Activated B cell treated with CpG ODN at 0.5 μM for 24 hours (primary cell): ENCODE measurements at regions not wholly inside any gene's neighbourhood (a gene's known extent, or its start where the extent isn't known, plus 50 kb on each side); places are given as distances from the start of the nearest gene placed in this dataset.
"Not testable (repeated sequence)": the region's sequence is repeated elsewhere in the genome, so short reads cannot be mapped to it uniquely, and the experiment has no call there.

ENCODE experiments used
- ATAC-seq: fragments of 200-7000 bp; cut with Tn5 transposase; one replicate; pipeline ENCODE4 v1.10.0; 2021; ENCODE audit warnings: low read depth, mild to moderate bottlenecking, moderate library complexity
- CTCF ChIA-PET: fragments of 350-600 bp; sonication (Branson Sonifier 250); formaldehyde crosslinking; loops from one replicate; lab custom pipeline; 2021; ENCODE audit warnings: antibody characterized with exemption; lab: Charles Lee
- POLR2A ChIA-PET: fragments of 350-600 bp; sonication (Branson Sonifier 250); formaldehyde crosslinking; loops from one replicate; lab custom pipeline; 2021; ENCODE audit warnings: antibody characterized with exemption; lab: Charles Lee
- DNase-seq: peaks from one replicate; pipeline ENCODE4 v3.0.0; 2022
- H3K27ac Mint-ChIP-seq: one replicate; pipeline ENCODE4 v1.8.0; 2020; ENCODE audit warnings: mixed read lengths
- H3K27me3 Mint-ChIP-seq: one replicate; pipeline ENCODE4 v1.8.0; 2021; ENCODE audit warnings: mixed read lengths
- H3K36me3 Mint-ChIP-seq: one replicate; pipeline ENCODE4 v1.8.0; 2021; ENCODE audit warnings: low read depth, mixed read lengths
- H3K4me1 Mint-ChIP-seq: one replicate; pipeline ENCODE4 v1.8.0; 2021; ENCODE audit warnings: mixed read lengths
- H3K4me3 Mint-ChIP-seq: one replicate; pipeline ENCODE4 v1.8.0; 2020; ENCODE audit warnings: mild to moderate bottlenecking, mixed read lengths
- H3K9me3 Mint-ChIP-seq: one replicate; pipeline ENCODE4 v1.8.0; 2020; ENCODE audit warnings: mixed read lengths
- CTCF ChIP-seq: fragments of 200-600 bp; IDR thresholded peaks from one replicate; pipeline ENCODE4 v1.8.0; 2022; ENCODE audit warnings: antibody characterized with exemption, mild to moderate bottlenecking
- intact Hi-C: fragments of 100-400 bp; cut with micrococcal nuclease; formaldehyde crosslinking; loops from one replicate; pipeline ENCODE4 v1.15.1; 2024

GRCh38 chr9:129544761-129545160 is 76.1 kb downstream of the C9orf50 start:
- ATAC-seq = no peak
- ChIA-PET CTCF (no interaction called here), POLR2A (no interaction called here)
- TF ChIP-seq CTCF = no peak
- peaks cover 4% of the 10 kb centered on the region for H3K9me3 Mint-ChIP-seq
- H3K36me3 Mint-ChIP-seq = no peaks in the 10 kb centered on the region
- no peak overlapping the region for H3K27ac Mint-ChIP-seq
- DNase-seq = no peak
- no peaks in the 10 kb centered on the region for H3K4me1 Mint-ChIP-seq
- intact Hi-C loops = no loop called here
- H3K27me3 Mint-ChIP-seq = peaks cover 27% of the 10 kb centered on the region
- H3K4me3 Mint-ChIP-seq = no peak overlapping the region

- no peaks in the 10 kb centered on the region for H3K36me3 Mint-ChIP-seq
- H3K4me3 Mint-ChIP-seq = no peak overlapping the region
- no peak for DNase-seq
- no peak for TF ChIP-seq CTCF
- peaks cover 13% of the 10 kb centered on the region for H3K9me3 Mint-ChIP-seq
- H3K4me1 Mint-ChIP-seq = no peaks in the 10 kb centered on the region
- ATAC-seq = no peak
- H3K27ac Mint-ChIP-seq = no peak overlapping the region
- intact Hi-C loops = no loop called here
- ChIA-PET POLR2A (no interaction called here), CTCF (no interaction called here)
- peaks cover 16% of the 10 kb centered on the region for H3K27me3 Mint-ChIP-seq
Observed at GRCh38 chr9:129542741-129543140, 78.2 kb downstream of the C9orf50 start.

GRCh38 chr9:129541270-129541669 is 79.6 kb downstream of the C9orf50 start:
- Mint-ChIP-seq H3K4me1 (no peaks in the 10 kb centered on the region), H3K4me3 (no peak overlapping the region), H3K9me3 (peaks cover 13% of the 10 kb centered on the region), H3K27ac (no peak overlapping the region), H3K27me3 (peaks cover 11% of the 10 kb centered on the region), H3K36me3 (no peaks in the 10 kb centered on the region)
- no peak for TF ChIP-seq CTCF
- ATAC-seq = no peak
- intact Hi-C loops = no loop called here
- CTCF ChIA-PET = no interaction called here
- POLR2A ChIA-PET = no interaction called here
- DNase-seq = no peak

- ATAC-seq (no peak), DNase-seq (no peak)
- POLR2A ChIA-PET = no interaction called here
- Mint-ChIP-seq H3K4me1 (no peaks in the 10 kb centered on the region), H3K27me3 (peaks cover 5% of the 10 kb centered on the region), H3K9me3 (peaks cover 13% of the 10 kb centered on the region), H3K4me3 (no peak overlapping the region), H3K27ac (no peak overlapping the region), H3K36me3 (no peaks in the 10 kb centered on the region)
- CTCF ChIA-PET = no interaction called here
- intact Hi-C loops = no loop called here
- TF ChIP-seq CTCF = no peak
Observed at GRCh38 chr9:129539446-129539845, 81.5 kb downstream of the C9orf50 start.

GRCh38 chr9:129531860-129532402 is 89.0 kb downstream of the C9orf50 start:
- ATAC-seq, intact Hi-C loops, POLR2A ChIA-PET, DNase-seq, H3K27ac Mint-ChIP-seq, H3K36me3 Mint-ChIP-seq, H3K9me3 Mint-ChIP-seq, H3K4me3 Mint-ChIP-seq, H3K4me1 Mint-ChIP-seq: not testable (repeated sequence)
- CTCF ChIA-PET = interaction anchor here (0.6 kb wide), 1 partner anchor 1896 kb away, joined by 4 read pairs; no protein-coding TSS in a partner anchor
- H3K27me3 Mint-ChIP-seq = peaks cover 22% of the 10 kb centered on the region

- intact Hi-C loops, POLR2A ChIA-PET, CTCF ChIA-PET, H3K9me3 Mint-ChIP-seq, H3K4me1 Mint-ChIP-seq, H3K36me3 Mint-ChIP-seq, H3K4me3 Mint-ChIP-seq, H3K27ac Mint-ChIP-seq, DNase-seq, ATAC-seq: not testable (repeated sequence)
- peaks cover 40% of the 10 kb centered on the region for H3K27me3 Mint-ChIP-seq
Observed at GRCh38 chr9:129527955-129528354, 92.9 kb downstream of the C9orf50 start.
